ENCODE measurements at regions not wholly inside any gene's neighbourhood (a gene's known extent, or its start where the extent isn't known, plus 50 kb on each side); places are given as distances from the start of the nearest gene placed in this dataset.

- no peaks in the 10 kb centered on the region; the same call in 1 of the 2 replicates for H3K9me2 ChIP-seq (ENCODE audit: insufficient read depth)
- ChIA-PET CTCF (no interaction called here), RAD21 (ENCODE audit: low non-redundant PET in 1 of 2, low total read pairs in 2 of 2, uncharacterized antibody in 2 of 2, unreplicated experiment in 2 of 2) (no interaction called here), POLR2A (no interaction called here)
- no peak overlapping the region for H3K4me3 ChIP-seq (replicated peaks in 1 of 2; ENCODE audit: low read depth in 1 of 2, low read length in 2 of 2)
- no peaks in the 10 kb centered on the region for H3K4me1 ChIP-seq (ENCODE audit: control insufficient read depth in 1 of 2, insufficient read depth in 2 of 2, low read length in 2 of 2)
- BruUV-seq (replicated peaks) = no TSS peak
- no peaks in the 10 kb centered on the region for H3K27me3 ChIP-seq (ENCODE audit: insufficient read depth, low read length)
- H3K36me3 ChIP-seq (ENCODE audit: control insufficient read depth in 1 of 2, insufficient read depth in 2 of 2, low read length in 2 of 2) = no peaks in the 10 kb centered on the region
- H3K9me3 ChIP-seq (ENCODE audit: control insufficient read depth in 1 of 2, insufficient read depth in 1 of 2, low read depth in 1 of 2, low read length in 2 of 2) = no peaks in the 10 kb centered on the region
- H3K27ac ChIP-seq (ENCODE audit: low read depth, low read length) = no peak overlapping the region
- TF ChIP-seq EZH2phosphoT487 (IDR thresholded peaks at IDR 0.05; ENCODE audit: borderline replicate concordance) (no peak), ZFX (IDR thresholded peaks at IDR 0.05) (no peak), EZH2 (IDR thresholded peaks at IDR 0.05) (no peak)
- H2AFZ ChIP-seq (ENCODE audit: low read depth, low read length, poor library complexity, severe bottlenecking) = no peak overlapping the region
- H3K4me2 ChIP-seq (ENCODE audit: low read length) = no peak overlapping the region
- no peak for DNase-seq (ENCODE audit: low read depth, low spot score)
- intact Hi-C loops (cut with micrococcal nuclease) = no loop called here
- ATAC-seq = no peak
- H3K79me2 ChIP-seq (ENCODE audit: insufficient read depth, low read length) = no peaks in the 10 kb centered on the region
- H4K20me1 ChIP-seq (ENCODE audit: insufficient read depth) = no peaks in the 10 kb centered on the region
- H3K9ac ChIP-seq (ENCODE audit: low read length) = no peak overlapping the region
Measured at GRCh38 chr2:184261331-184261730, 337.0 kb upstream of the ZNF804A start.

- ChIA-PET POLR2A (no interaction called here), CTCF (no interaction called here), RAD21 (ENCODE audit: low non-redundant PET in 1 of 2, low total read pairs in 2 of 2, uncharacterized antibody in 2 of 2, unreplicated experiment in 2 of 2) (no interaction called here)
- H3K4me1 ChIP-seq (ENCODE audit: control insufficient read depth in 1 of 2, insufficient read depth in 2 of 2, low read length in 2 of 2) = no peaks in the 10 kb centered on the region
- no peaks in the 10 kb centered on the region for H3K27me3 ChIP-seq (ENCODE audit: insufficient read depth, low read length)
- no peak overlapping the region for H3K4me3 ChIP-seq (replicated peaks in 1 of 2; ENCODE audit: low read depth in 1 of 2, low read length in 2 of 2)
- no peak overlapping the region for H3K9ac ChIP-seq (ENCODE audit: low read length)
- H3K9me3 ChIP-seq (ENCODE audit: control insufficient read depth in 1 of 2, insufficient read depth in 1 of 2, low read depth in 1 of 2, low read length in 2 of 2) = no peaks in the 10 kb centered on the region
- no peak overlapping the region for H2AFZ ChIP-seq (ENCODE audit: low read depth, low read length, poor library complexity, severe bottlenecking)
- H3K4me2 ChIP-seq (ENCODE audit: low read length) = no peak overlapping the region
- BruUV-seq (replicated peaks) = no TSS peak
- no peak overlapping the region for H3K27ac ChIP-seq (ENCODE audit: low read depth, low read length)
- no peaks in the 10 kb centered on the region; the same call in 1 of the 2 replicates for H3K9me2 ChIP-seq (ENCODE audit: insufficient read depth)
- H4K20me1 ChIP-seq (ENCODE audit: insufficient read depth) = no peaks in the 10 kb centered on the region
- TF ChIP-seq YY1 (IDR thresholded peaks at IDR 0.05; ENCODE audit: extremely low read depth, insufficient replicate concordance, low read depth, low read length) = no peak
- TF ChIP-seq CEBPB (IDR thresholded peaks at IDR 0.05; ENCODE audit: low read depth) = no peak
- no peak for TF ChIP-seq EGR1 (IDR thresholded peaks at IDR 0.05; ENCODE audit: low read depth)
- no peak for TF ChIP-seq ATF3 (IDR thresholded peaks at IDR 0.05)
- TF ChIP-seq FOSL1 (IDR thresholded peaks at IDR 0.05; ENCODE audit: low read depth) = no peak
- TF ChIP-seq EZH2 (IDR thresholded peaks at IDR 0.05) = no peak
- TF ChIP-seq CBX3 (IDR thresholded peaks at IDR 0.05; ENCODE audit: low read depth) = no peak
- no peak for TF ChIP-seq RAD21 (IDR thresholded peaks at IDR 0.05; ENCODE audit: low read depth)
- TF ChIP-seq TCF7L2 (IDR thresholded peaks at IDR 0.05; ENCODE audit: borderline replicate concordance, extremely low read depth, insufficient read depth, insufficient read length) = no peak
- TF ChIP-seq ZFX (IDR thresholded peaks at IDR 0.05) = no peak
- TF ChIP-seq JUND (IDR thresholded peaks at IDR 0.05) = no peak
- no peak for TF ChIP-seq POLR2A (IDR thresholded peaks at IDR 0.05; ENCODE audit: borderline replicate concordance, extremely low read depth, insufficient read depth, insufficient read length)
- no peak for TF ChIP-seq REST (IDR thresholded peaks at IDR 0.05; ENCODE audit: low read depth)
- TF ChIP-seq CTCF (IDR thresholded peaks at IDR 0.05 in 2 of 3, conservative IDR thresholded peaks at IDR 0.05 in 1 of 3; ENCODE audit: borderline replicate concordance in 1 of 3, insufficient read depth in 1 of 3, low read depth in 2 of 3, low read length in 2 of 3) = no peak
- ATAC-seq (no peak), DNase-seq (ENCODE audit: low read depth, low spot score) (no peak)
- intact Hi-C loops (cut with micrococcal nuclease) = no loop called here
- H3K79me2 ChIP-seq (ENCODE audit: insufficient read depth, low read length) = no peaks in the 10 kb centered on the region
- no peaks in the 10 kb centered on the region for H3K36me3 ChIP-seq (ENCODE audit: control insufficient read depth in 1 of 2, insufficient read depth in 2 of 2, low read length in 2 of 2)
Measured at GRCh38 chr2:184261818-184262217, 336.5 kb upstream of the ZNF804A start.
